K562 (cell line): ENCODE measurements at regions not wholly inside any gene's neighbourhood (a gene's known extent, or its start where the extent isn't known, plus 50 kb on each side); places are given as distances from the start of the nearest gene placed in this dataset.

ENCODE experiments used
- ATAC-seq: fragments of 200-7000 bp; cut with Tn5 transposase; 3 replicates; pipeline ENCODE4 v1.9.1; 2020; ENCODE audit warnings: moderate library complexity
- BruUV-seq: library from RNA; stranded (reverse); fragments of 400-500 nt; replicated peaks from 2 replicates; lab custom pipeline; 2021; lab: Mats Ljungman, UMichigan
- CTCF ChIA-PET: fragments of 300-600 bp; formaldehyde crosslinking; extraction: SDS; loops from one replicate; lab custom pipeline; 2021; ENCODE audit warnings: low intra/inter-chr PET ratio; lab: Yijun Ruan, JAX
- POLR2A ChIA-PET: fragments of 300-600, 350-650 bp; sonication (Branson Sonifier 250); formaldehyde crosslinking; extraction: SDS; loops from one replicate; lab custom pipeline; 2021; ENCODE audit warnings: antibody characterized with exemption, inconsistent platforms; lab: Yijun Ruan, JAX
- DNase-seq, 4 experiments: peaks; one replicate each; pipeline versions ENCODE4 v3.0.0 to v3.0.0-alpha.2; 2011 to 2018; ENCODE audit warnings: low spot score in 3 of 4, mixed read lengths in 3 of 4; ENCODE audit errors: extremely low read depth in 1 of 4
- FAIRE-seq: peaks from 2 replicates; lab custom pipeline; 2011; peaks lifted over from hg19 to GRCh38; lab: Jason Lieb, UNC
- H2AFZ ChIP-seq: 2 replicates; pipeline ENCODE4 v1.6.0; 2011; ENCODE audit warnings: low read depth, low read length, control low read depth, inconsistent platforms
- H3K27ac ChIP-seq: fragments of 200-600 bp; 3 replicates; pipeline ENCODE4 v1.8.0; 2011; ENCODE audit warnings: low read depth, mild to moderate bottlenecking, control low read depth, inconsistent platforms, low read length, moderate library complexity, mixed read lengths; ENCODE audit errors: extremely low read depth
- H3K27me3 ChIP-seq, 2 experiments: fragments of 300-600 bp in 1 of 2; 2 replicates in 1 of 2; 3 replicates in 1 of 2; pipeline versions ENCODE4 v1.6.0 to v1.8.0; 2011; ENCODE audit warnings: inconsistent platforms in 2 of 2, low read length in 2 of 2, mild to moderate bottlenecking in 1 of 2, mixed read lengths in 1 of 2, moderate library complexity in 1 of 2; ENCODE audit not compliant: control insufficient read depth in 2 of 2, insufficient read depth in 2 of 2
- H3K36me3 ChIP-seq: fragments of 300-600 bp; 3 replicates; pipeline ENCODE4 v1.8.0; 2011; ENCODE audit warnings: mild to moderate bottlenecking, low read length, inconsistent platforms; ENCODE audit not compliant: control insufficient read depth, insufficient read depth
- H3K4me1 ChIP-seq, 2 experiments: fragments of 200-600 bp in 1 of 2; replicated peaks in 1 of 2; 2 replicates in 1 of 2; 3 replicates in 1 of 2; pipeline versions ENCODE4 v1.5.1 to v1.8.0; 2011; ENCODE audit warnings: inconsistent platforms in 2 of 2, low read length in 2 of 2, mild to moderate bottlenecking in 1 of 2, mixed read lengths in 1 of 2, moderate library complexity in 1 of 2; ENCODE audit not compliant: control insufficient read depth in 2 of 2, insufficient read depth in 2 of 2
- H3K4me2 ChIP-seq: 2 replicates; pipeline ENCODE4 v1.6.1; 2011; ENCODE audit warnings: low read length, control low read depth, inconsistent platforms, mixed read lengths; ENCODE audit not compliant: insufficient read depth
- H3K4me3 ChIP-seq: fragments of 200-600 bp; sonication (generic), shearing (Covaris generic); 2 replicates; pipeline ENCODE4 v1.5.1; 2016; ENCODE audit warnings: control low read depth, inconsistent platforms
- H3K79me2 ChIP-seq: fragments of 200-600 bp; 3 replicates; pipeline ENCODE4 v1.8.0; 2011; ENCODE audit warnings: low read length, inconsistent platforms; ENCODE audit not compliant: control insufficient read depth, insufficient read depth
- H3K9ac ChIP-seq, 2 experiments: 2 replicates each; pipeline versions ENCODE4 v1.6.0 to v1.6.1; 2011; ENCODE audit warnings: low read depth in 2 of 2, low read length in 2 of 2, control low read depth in 1 of 2, inconsistent platforms in 1 of 2, mild to moderate bottlenecking in 1 of 2, mixed read lengths in 1 of 2; ENCODE audit not compliant: insufficient read depth in 1 of 2
- H3K9me1 ChIP-seq: one replicate; pipeline ENCODE4 v1.6.0; 2011; ENCODE audit warnings: inconsistent platforms, mild to moderate bottlenecking, low read length, moderate library complexity; ENCODE audit not compliant: control insufficient read depth, insufficient read depth
- H3K9me3 ChIP-seq: replicated peaks from 2 replicates; pipeline ENCODE4 v1.5.1; 2011; ENCODE audit warnings: low read depth, low read length, inconsistent platforms; ENCODE audit not compliant: control insufficient read depth, insufficient read depth
- H4K20me1 ChIP-seq: replicated peaks from 2 replicates; pipeline ENCODE4 v1.6.1; 2011; ENCODE audit warnings: low read length, inconsistent platforms, mixed read lengths; ENCODE audit not compliant: control insufficient read depth, insufficient read depth
- HNRNPL ChIP-seq: fragments of 200-400 bp; formaldehyde crosslinking; IDR thresholded peaks from 2 replicates; pipeline ENCODE4 v1.6.1; 2017; ENCODE audit warnings: low read depth, mild to moderate bottlenecking, low read length
- IRF2 ChIP-seq: sonication (generic); formaldehyde crosslinking; IDR thresholded peaks from 2 replicates; pipeline ENCODE4 v1.8.1; 2022; ENCODE audit warnings: mild to moderate bottlenecking, missing genetic modification reagents
- KLF13 ChIP-seq: fragments of 450-650 bp; IDR thresholded peaks from 2 replicates; pipeline ENCODE4 v1.6.1; 2016; ENCODE audit warnings: missing genetic modification characterization, low read depth, mild to moderate bottlenecking, missing compliant biosample characterization, moderate library complexity, borderline replicate concordance
- LEF1 ChIP-seq: fragments of 450-650 bp; IDR thresholded peaks from 2 replicates; pipeline ENCODE4 v1.6.1; 2016; ENCODE audit warnings: mild to moderate bottlenecking
- SLC30A9 ChIP-seq: fragments of 250-450 bp; sonication (Bioruptor Pico); IDR thresholded peaks from 2 replicates; pipeline ENCODE4 v1.8.0; 2022; ENCODE audit warnings: mild to moderate bottlenecking, moderate library complexity
- STAG1 ChIP-seq: sonication (generic); formaldehyde crosslinking; IDR thresholded peaks from 2 replicates; pipeline ENCODE4 v1.5.0; 2020; ENCODE audit warnings: missing genetic modification reagents, borderline replicate concordance
- TCFL5 ChIP-seq: fragments of 250-450 bp; sonication (Bioruptor Pico); conservative IDR thresholded peaks from 2 replicates; pipeline ENCODE4 v1.6.1; 2021; ENCODE audit warnings: mild to moderate bottlenecking, moderate library complexity, matching md5 sums
- ZC3H11A ChIP-seq: IDR thresholded peaks from 2 replicates; pipeline ENCODE4 v1.6.1; 2012; ENCODE audit warnings: low read depth, low read length, improper control_type of control experiment
- ZC3H8 ChIP-seq: fragments of 450-650 bp; IDR thresholded peaks from 2 replicates; pipeline ENCODE4 v1.6.1; 2017
- ZNF143 ChIP-seq: sonication (generic); formaldehyde crosslinking; IDR thresholded peaks from 2 replicates; pipeline ENCODE4 v1.9.0; 2022; ENCODE audit warnings: mild to moderate bottlenecking, missing genetic modification reagents
- ZNF311 ChIP-seq: fragments of 250-450 bp; sonication (Bioruptor Pico); IDR thresholded peaks from 2 replicates; pipeline ENCODE4 v1.4.0; 2020; ENCODE audit warnings: mild to moderate bottlenecking, moderate library complexity
- WGBS: fragments of 100-300 bp; shearing (Covaris generic); methylation state at CpG from one replicate; pipeline ENCODE4 v1.1.6; 2016; ENCODE audit warnings: low coverage, mixed read lengths; ENCODE audit not compliant: insufficient coverage; ENCODE audit errors: missing lambda C conversion rate; 5-methylcytosine and 5-hydroxymethylcytosine counted together
- in situ Hi-C: fragments of 300-500 bp; cut with MboI; formaldehyde crosslinking; loops from 4 replicates; pipeline ENCODE4 v1.15.0; 2018; ENCODE audit warnings: inconsistent platforms, mixed read lengths
- intact Hi-C: fragments of 100-400 bp; cut with micrococcal nuclease; formaldehyde crosslinking; loops from 2 replicates; pipeline ENCODE4 v1.14.2; 2022
- TF ChIP-seq, protein P1 (sequence below): fragments of 450-650 bp; IDR thresholded peaks from 2 replicates; pipeline ENCODE4 v1.6.1; 2017; ENCODE audit warnings: mild to moderate bottlenecking, moderate library complexity
- TF ChIP-seq, protein P2 (sequence below): sonication (generic); formaldehyde crosslinking; IDR thresholded peaks from 2 replicates; pipeline ENCODE4 v1.9.0; 2022; ENCODE audit warnings: mild to moderate bottlenecking, missing genetic modification reagents
- TF ChIP-seq, protein P3 (sequence below): fragments of 450-650 bp; formaldehyde crosslinking; IDR thresholded peaks from 2 replicates; pipeline ENCODE4 v1.4.0; 2020; ENCODE audit warnings: mild to moderate bottlenecking, moderate library complexity

DNA sequence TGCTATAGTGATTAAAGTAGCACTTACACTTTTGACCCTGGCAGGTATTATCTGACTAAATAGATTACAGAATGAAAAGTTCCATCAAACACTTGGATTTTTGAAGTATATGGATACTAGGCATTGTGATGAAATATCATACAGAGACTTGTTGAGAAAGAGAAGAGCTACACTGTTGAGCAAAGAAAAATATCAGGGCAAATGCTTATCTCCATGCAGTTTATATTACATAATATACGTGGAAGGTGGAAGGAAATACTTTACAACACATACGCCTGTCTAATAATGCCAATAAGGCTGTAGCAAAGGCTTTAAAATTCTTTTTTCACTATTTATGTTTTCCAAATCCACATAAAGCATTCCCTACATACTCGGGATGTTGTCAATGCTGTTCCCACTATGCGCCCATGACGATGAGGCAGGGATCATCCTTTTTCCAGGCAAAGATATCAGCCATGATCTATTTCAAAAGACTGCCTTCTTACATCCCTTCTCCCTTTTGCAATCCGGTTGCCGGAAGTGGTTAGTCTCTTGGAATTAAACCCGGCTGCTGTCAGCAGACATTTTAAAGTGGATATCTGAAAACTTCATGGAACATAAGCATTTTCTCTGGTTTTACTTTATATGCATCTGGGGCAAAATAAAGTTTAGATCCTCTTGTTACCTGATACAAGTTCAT, 92.6 kb upstream of the ITGA4 start:
- no peak overlapping the region for H2AFZ ChIP-seq
- no peaks in the 10 kb centered on the region for H3K4me1 ChIP-seq
- intact Hi-C loops (no loop called here), in situ Hi-C loops (no loop called here)
- no TSS peak for BruUV-seq
- no peak for ATAC-seq
- no peaks in the 10 kb centered on the region for H3K9me1 ChIP-seq
- H3K79me2 ChIP-seq, result no peaks in the 10 kb centered on the region
- H3K9ac ChIP-seq, result no peak overlapping the region
- no peak for DNase-seq
- H3K27ac ChIP-seq, result no peak overlapping the region
- FAIRE-seq, result no peak
- TF ChIP-seq KLF13 (tag) (no peak), ZNF311 (CRISPR knock-in tag) (no peak), ZC3H11A (no peak), TCFL5 (CRISPR knock-in tag) (no peak)
- H3K27me3 ChIP-seq, result no peaks in the 10 kb centered on the region
- no peaks in the 10 kb centered on the region for H3K36me3 ChIP-seq
- no peak overlapping the region for H3K4me3 ChIP-seq
- no peak overlapping the region for H3K4me2 ChIP-seq
- ChIA-PET POLR2A (no interaction called here), CTCF (no interaction called here)
- 4% methylated on average over 8 of the region's 8 CpGs for WGBS
- H3K9me3 ChIP-seq, result no peaks in the 10 kb centered on the region
- no peaks in the 10 kb centered on the region for H4K20me1 ChIP-seq

DNA sequence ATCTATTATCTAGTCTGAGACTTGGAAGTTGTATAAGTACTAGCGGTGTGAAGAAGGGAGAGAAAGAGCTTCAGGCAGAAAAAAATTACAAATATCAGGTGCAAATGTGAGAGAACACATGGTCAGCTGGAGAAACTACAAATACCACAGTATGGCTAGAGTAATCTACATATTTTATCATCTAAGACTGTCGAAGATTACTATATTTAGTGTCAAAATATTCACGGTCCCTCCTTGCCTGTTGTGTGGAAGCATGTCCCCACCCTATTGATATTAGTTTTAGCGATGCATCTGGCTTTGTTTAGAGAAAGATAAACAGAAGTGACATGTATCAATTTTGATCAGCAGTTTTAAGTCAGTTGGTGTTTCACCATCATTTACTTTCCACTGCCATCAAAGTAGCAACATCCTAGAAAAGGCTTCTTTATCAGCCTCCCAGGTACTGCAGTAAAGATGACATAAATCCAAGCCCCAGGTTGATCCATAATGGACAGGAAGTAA, 90.5 kb upstream of the ITGA4 start:
- Histone ChIP-seq H3K9ac (no peak overlapping the region), H3K4me3 (no peak overlapping the region), H4K20me1 (no peaks in the 10 kb centered on the region), H3K4me2 (no peak overlapping the region), H3K27ac (no peak overlapping the region), H2AFZ (no peak overlapping the region), H3K27me3 (no peaks in the 10 kb centered on the region), H3K4me1 (no peaks in the 10 kb centered on the region), H3K79me2 (no peaks in the 10 kb centered on the region), H3K9me3 (no peaks in the 10 kb centered on the region), H3K36me3 (no peaks in the 10 kb centered on the region), H3K9me1 (no peaks in the 10 kb centered on the region)
- POLR2A ChIA-PET, result no interaction called here
- intact Hi-C loops (no loop called here), in situ Hi-C loops (no loop called here)
- DNase-seq, result no peak
- no peak for FAIRE-seq
- no TSS peak for BruUV-seq
- CTCF ChIA-PET, result no interaction called here
- WGBS, result 0% methylated on average over 4 of the region's 4 CpGs
- ATAC-seq, result no peak
- TF ChIP-seq ZNF143 (no peak), ZC3H8 (no peak), HNRNPL (no peak), STAG1 (CRISPR knock-in tag) (no peak), SLC30A9 (CRISPR knock-in tag) (no peak), LEF1 (no peak), IRF2 (CRISPR knock-in tag) (no peak)
- TF ChIP-seq, protein P1, sequence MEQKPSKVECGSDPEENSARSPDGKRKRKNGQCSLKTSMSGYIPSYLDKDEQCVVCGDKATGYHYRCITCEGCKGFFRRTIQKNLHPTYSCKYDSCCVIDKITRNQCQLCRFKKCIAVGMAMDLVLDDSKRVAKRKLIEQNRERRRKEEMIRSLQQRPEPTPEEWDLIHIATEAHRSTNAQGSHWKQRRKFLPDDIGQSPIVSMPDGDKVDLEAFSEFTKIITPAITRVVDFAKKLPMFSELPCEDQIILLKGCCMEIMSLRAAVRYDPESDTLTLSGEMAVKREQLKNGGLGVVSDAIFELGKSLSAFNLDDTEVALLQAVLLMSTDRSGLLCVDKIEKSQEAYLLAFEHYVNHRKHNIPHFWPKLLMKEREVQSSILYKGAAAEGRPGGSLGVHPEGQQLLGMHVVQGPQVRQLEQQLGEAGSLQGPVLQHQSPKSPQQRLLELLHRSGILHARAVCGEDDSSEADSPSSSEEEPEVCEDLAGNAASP, result no peak
- TF ChIP-seq, protein P2, sequence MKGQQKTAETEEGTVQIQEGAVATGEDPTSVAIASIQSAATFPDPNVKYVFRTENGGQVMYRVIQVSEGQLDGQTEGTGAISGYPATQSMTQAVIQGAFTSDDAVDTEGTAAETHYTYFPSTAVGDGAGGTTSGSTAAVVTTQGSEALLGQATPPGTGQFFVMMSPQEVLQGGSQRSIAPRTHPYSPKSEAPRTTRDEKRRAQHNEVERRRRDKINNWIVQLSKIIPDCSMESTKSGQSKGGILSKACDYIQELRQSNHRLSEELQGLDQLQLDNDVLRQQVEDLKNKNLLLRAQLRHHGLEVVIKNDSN (CRISPR knock-in tag), result no peak
- TF ChIP-seq, protein P3, sequence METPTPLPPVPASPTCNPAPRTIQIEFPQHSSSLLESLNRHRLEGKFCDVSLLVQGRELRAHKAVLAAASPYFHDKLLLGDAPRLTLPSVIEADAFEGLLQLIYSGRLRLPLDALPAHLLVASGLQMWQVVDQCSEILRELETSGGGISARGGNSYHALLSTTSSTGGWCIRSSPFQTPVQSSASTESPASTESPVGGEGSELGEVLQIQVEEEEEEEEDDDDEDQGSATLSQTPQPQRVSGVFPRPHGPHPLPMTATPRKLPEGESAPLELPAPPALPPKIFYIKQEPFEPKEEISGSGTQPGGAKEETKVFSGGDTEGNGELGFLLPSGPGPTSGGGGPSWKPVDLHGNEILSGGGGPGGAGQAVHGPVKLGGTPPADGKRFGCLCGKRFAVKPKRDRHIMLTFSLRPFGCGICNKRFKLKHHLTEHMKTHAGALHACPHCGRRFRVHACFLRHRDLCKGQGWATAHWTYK (CRISPR knock-in tag), result no peak
